HepG2 (cell line): ENCODE measurements at regions not wholly inside any gene's neighbourhood (a gene's known extent, or its start where the extent isn't known, plus 50 kb on each side); places are given as distances from the start of the nearest gene placed in this dataset.

Experiments used
- ATAC-seq: fragments of 200-7000 bp; cut with Tn5 transposase; 3 replicates; pipeline ENCODE4 v1.9.1; 2020; ENCODE audit warnings: mild to moderate bottlenecking, moderate library complexity
- BruUV-seq: library from RNA; stranded (reverse); fragments of 400-500 nt; replicated peaks from 2 replicates; lab custom pipeline; 2021; lab: Mats Ljungman, UMichigan
- CTCF ChIA-PET: fragments of 300-600 bp; formaldehyde crosslinking; extraction: SDS; loops from one replicate; lab custom pipeline; 2021; ENCODE audit warnings: low total read pairs, inconsistent platforms, low intra/inter-chr PET ratio; lab: Yijun Ruan, JAX
- POLR2A ChIA-PET: fragments of 350-600 bp; sonication (Branson Sonifier 250); formaldehyde crosslinking; loops from one replicate; lab custom pipeline; 2020; ENCODE audit warnings: antibody characterized with exemption, inconsistent platforms; lab: Yijun Ruan, JAX
- DNase-seq: peaks from one replicate; pipeline ENCODE4 v3.0.0-alpha.2; 2015; ENCODE audit warnings: low spot score
- FAIRE-seq: peaks from 3 replicates; lab custom pipeline; 2011; peaks lifted over from hg19 to GRCh38; lab: Jason Lieb, UNC
- H2AFZ ChIP-seq: one replicate; pipeline ENCODE4 v1.6.1; 2011; ENCODE audit warnings: low read length, inconsistent platforms
- H3K27ac ChIP-seq: fragments of 300-600 bp; 3 replicates; pipeline ENCODE4 v1.8.0; 2011; ENCODE audit warnings: mixed run types, mild to moderate bottlenecking, mixed read lengths, low read length, inconsistent platforms; ENCODE audit not compliant: insufficient read depth; ENCODE audit errors: extremely low read length
- H3K27me3 ChIP-seq, 2 experiments: fragments of 200-600 bp in 1 of 2; 2 replicates in 1 of 2; 3 replicates in 1 of 2; pipeline versions ENCODE4 v1.6.0 to v1.8.0; 2011; ENCODE audit warnings: low read length in 2 of 2, mild to moderate bottlenecking in 2 of 2, moderate library complexity in 2 of 2, inconsistent platforms in 1 of 2; ENCODE audit not compliant: insufficient read depth in 2 of 2, control insufficient read depth in 1 of 2
- H3K36me3 ChIP-seq, 2 experiments: fragments of 200-600 bp in 1 of 2; replicated peaks in 1 of 2; 2 replicates in 1 of 2; 3 replicates in 1 of 2; pipeline versions ENCODE4 v1.5.1 to v1.8.0; 2011; ENCODE audit warnings: low read length in 2 of 2, inconsistent platforms in 1 of 2; ENCODE audit not compliant: insufficient read depth in 2 of 2, control insufficient read depth in 1 of 2
- H3K4me1 ChIP-seq: 2 replicates; pipeline ENCODE4 v1.5.1; 2012; ENCODE audit warnings: low read length, inconsistent platforms; ENCODE audit not compliant: insufficient read depth
- H3K4me2 ChIP-seq: 2 replicates; pipeline ENCODE4 v1.6.0; 2011; ENCODE audit warnings: low read depth, low read length, inconsistent platforms
- H3K4me3 ChIP-seq, 3 experiments: fragments of 200-600 bp in 1 of 3; sonication (generic), shearing (Covaris generic) in 1 of 3; replicated peaks in 1 of 3; 2 replicates each; pipeline ENCODE4 v1.5.1; 2011 to 2016; ENCODE audit warnings: low read length in 3 of 3, inconsistent platforms in 2 of 3, low read depth in 2 of 3, mild to moderate bottlenecking in 2 of 3, control low read depth in 1 of 3, mixed read lengths in 1 of 3; ENCODE audit not compliant: insufficient read depth in 1 of 3
- H3K79me2 ChIP-seq: one replicate; pipeline ENCODE4 v1.6.1; 2011; ENCODE audit warnings: low read length, inconsistent platforms; ENCODE audit not compliant: insufficient read depth
- H3K9ac ChIP-seq: 2 replicates; pipeline ENCODE4 v1.6.0; 2011; ENCODE audit warnings: mild to moderate bottlenecking, low read depth, low read length, inconsistent platforms; ENCODE audit not compliant: insufficient read depth
- H3K9me3 ChIP-seq: 2 replicates; pipeline ENCODE4 v1.5.1; 2012; ENCODE audit warnings: mild to moderate bottlenecking, low read length
- H4K20me1 ChIP-seq: 2 replicates; pipeline ENCODE4 v1.6.0; 2011; ENCODE audit warnings: inconsistent platforms, mild to moderate bottlenecking, low read length, moderate library complexity; ENCODE audit not compliant: insufficient read depth
- KLF12 ChIP-seq: sonication (generic); formaldehyde crosslinking; IDR thresholded peaks from 2 replicates; pipeline ENCODE4 v1.4.0; 2020; ENCODE audit warnings: missing genetic modification reagents, borderline replicate concordance
- MIER2 ChIP-seq: IDR thresholded peaks from 2 replicates; pipeline ENCODE4 v1.6.1; 2016; ENCODE audit warnings: missing biosample characterization, missing genetic modification reagents
- PPARG ChIP-seq: conservative IDR thresholded peaks from 2 replicates; pipeline ENCODE4 v1.6.1; 2016; ENCODE audit warnings: missing biosample characterization, missing genetic modification reagents
- RBM39 ChIP-seq: fragments of 200-400 bp; formaldehyde crosslinking; IDR thresholded peaks from one replicate; pipeline ENCODE4 v1.6.1; 2018; ENCODE audit warnings: antibody characterized with exemption, mild to moderate bottlenecking, low read depth, low read length; ENCODE audit not compliant: poor library complexity, severe bottlenecking
- SKI ChIP-seq: fragments of 450-650 bp; IDR thresholded peaks from one replicate; pipeline ENCODE4 v1.6.1; 2018; ENCODE audit warnings: mild to moderate bottlenecking; ENCODE audit not compliant: partially characterized antibody
- WGBS: methylation state at CpG from one replicate; pipeline ENCODE4 v1.1.6; 2017; ENCODE audit warnings: low lambda C conversion rate; 5-methylcytosine and 5-hydroxymethylcytosine counted together
- in situ Hi-C: cut with HindIII; loops from 2 replicates; pipeline ENCODE4 v1.10.0; 2017; ENCODE audit warnings: low pct_unique_long_range_greater_than_20kb; ENCODE audit not compliant: extremely low pct_ligation_motif_present
- intact Hi-C: fragments of 100-400 bp; cut with micrococcal nuclease; formaldehyde crosslinking; loops from one replicate; pipeline ENCODE4 v1.10.0; 2022; ENCODE audit not compliant: unreplicated experiment
- TF ChIP-seq, protein P1 (sequence below): sonication (generic); formaldehyde crosslinking; IDR thresholded peaks from 2 replicates; pipeline ENCODE4 v1.8.1; 2023; ENCODE audit warnings: mild to moderate bottlenecking, missing genetic modification reagents
- TF ChIP-seq, protein P2 (sequence below): IDR thresholded peaks from 2 replicates; pipeline ENCODE4 v1.6.1; 2016; ENCODE audit warnings: low read depth, missing genetic modification reagents, missing compliant biosample characterization
- TF ChIP-seq, protein P3 (sequence below): sonication (generic); formaldehyde crosslinking; IDR thresholded peaks from 2 replicates; pipeline ENCODE4 v1.5.0; 2020; ENCODE audit warnings: mild to moderate bottlenecking, missing genetic modification reagents

DNA sequence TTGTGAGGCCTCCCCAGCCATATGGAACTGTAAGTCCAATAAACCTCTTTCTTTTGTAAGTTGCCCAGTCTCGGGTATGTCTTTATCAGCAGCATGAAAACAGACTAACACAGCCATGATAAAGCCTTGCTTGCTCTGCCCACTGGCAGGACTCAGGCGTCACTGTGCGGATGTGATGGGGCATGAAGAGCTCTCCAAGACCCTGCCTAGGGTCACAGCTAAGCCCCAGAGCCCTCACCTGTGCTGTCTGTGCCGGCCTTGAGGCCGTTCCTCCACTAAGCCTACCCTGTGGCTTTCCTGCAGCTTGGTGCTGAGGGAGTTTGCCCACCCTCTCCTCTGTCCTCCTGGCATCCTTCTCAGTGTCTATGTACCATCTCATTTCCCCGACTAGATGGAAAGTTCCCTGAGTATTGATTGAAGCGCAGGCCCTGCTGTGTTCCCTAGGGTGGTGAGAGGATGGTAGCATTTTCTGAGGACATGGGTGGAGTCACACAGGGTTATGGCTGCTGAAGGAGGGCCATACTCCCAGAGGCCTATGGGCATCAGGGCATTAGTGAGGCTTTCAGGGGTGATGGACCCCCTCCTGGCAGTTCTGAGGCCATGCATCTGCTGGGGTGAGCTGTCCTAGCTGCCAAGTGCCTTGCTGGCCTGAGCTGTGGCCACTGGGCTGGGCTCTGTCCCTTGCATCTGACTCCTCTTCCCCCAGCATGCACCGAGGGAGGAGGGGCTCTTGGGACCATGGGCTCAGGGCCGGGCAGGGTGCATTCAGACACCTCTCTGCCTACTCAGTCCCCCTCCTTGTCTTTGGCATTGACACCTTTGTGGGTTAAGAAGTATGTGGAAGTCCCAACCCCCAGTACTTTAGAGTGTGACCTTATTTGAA lies 75.3 kb downstream of the TEX29 start:
- Histone ChIP-seq H3K36me3 (no peaks in the 10 kb centered on the region), H3K9me3 (no peaks in the 10 kb centered on the region), H3K4me3 (no peak overlapping the region), H4K20me1 (no peaks in the 10 kb centered on the region), H3K9ac (no peak overlapping the region), H3K79me2 (no peaks in the 10 kb centered on the region), H2AFZ (no peak overlapping the region), H3K4me1 (no peaks in the 10 kb centered on the region), H3K4me2 (no peak overlapping the region), H3K27ac (no peak overlapping the region), H3K27me3 (peaks cover 10 to 78% of the 10 kb centered on the region in 2 experiments; a peak in 4 of 5 replicates)
- ATAC-seq (no peak), FAIRE-seq (no peak), DNase-seq (no peak)
- CTCF ChIA-PET = no interaction called here
- no TSS peak for BruUV-seq
- POLR2A ChIA-PET = no interaction called here
- in situ Hi-C loops (no loop called here), intact Hi-C loops (no loop called here)
- WGBS = 28% methylated on average over 4 of the region's 9 CpGs
- no peak for TF ChIP-seq MIER2
- no peak for TF ChIP-seq KLF12 (CRISPR knock-in tag)
- TF ChIP-seq RBM39 = no peak
- TF ChIP-seq, protein P1, sequence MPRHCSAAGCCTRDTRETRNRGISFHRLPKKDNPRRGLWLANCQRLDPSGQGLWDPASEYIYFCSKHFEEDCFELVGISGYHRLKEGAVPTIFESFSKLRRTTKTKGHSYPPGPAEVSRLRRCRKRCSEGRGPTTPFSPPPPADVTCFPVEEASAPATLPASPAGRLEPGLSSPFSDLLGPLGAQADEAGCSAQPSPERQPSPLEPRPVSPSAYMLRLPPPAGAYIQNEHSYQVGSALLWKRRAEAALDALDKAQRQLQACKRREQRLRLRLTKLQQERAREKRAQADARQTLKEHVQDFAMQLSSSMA (CRISPR knock-in tag) = no peak
- TF ChIP-seq PPARG = no peak
- no peak for TF ChIP-seq SKI
- TF ChIP-seq, protein P2, sequence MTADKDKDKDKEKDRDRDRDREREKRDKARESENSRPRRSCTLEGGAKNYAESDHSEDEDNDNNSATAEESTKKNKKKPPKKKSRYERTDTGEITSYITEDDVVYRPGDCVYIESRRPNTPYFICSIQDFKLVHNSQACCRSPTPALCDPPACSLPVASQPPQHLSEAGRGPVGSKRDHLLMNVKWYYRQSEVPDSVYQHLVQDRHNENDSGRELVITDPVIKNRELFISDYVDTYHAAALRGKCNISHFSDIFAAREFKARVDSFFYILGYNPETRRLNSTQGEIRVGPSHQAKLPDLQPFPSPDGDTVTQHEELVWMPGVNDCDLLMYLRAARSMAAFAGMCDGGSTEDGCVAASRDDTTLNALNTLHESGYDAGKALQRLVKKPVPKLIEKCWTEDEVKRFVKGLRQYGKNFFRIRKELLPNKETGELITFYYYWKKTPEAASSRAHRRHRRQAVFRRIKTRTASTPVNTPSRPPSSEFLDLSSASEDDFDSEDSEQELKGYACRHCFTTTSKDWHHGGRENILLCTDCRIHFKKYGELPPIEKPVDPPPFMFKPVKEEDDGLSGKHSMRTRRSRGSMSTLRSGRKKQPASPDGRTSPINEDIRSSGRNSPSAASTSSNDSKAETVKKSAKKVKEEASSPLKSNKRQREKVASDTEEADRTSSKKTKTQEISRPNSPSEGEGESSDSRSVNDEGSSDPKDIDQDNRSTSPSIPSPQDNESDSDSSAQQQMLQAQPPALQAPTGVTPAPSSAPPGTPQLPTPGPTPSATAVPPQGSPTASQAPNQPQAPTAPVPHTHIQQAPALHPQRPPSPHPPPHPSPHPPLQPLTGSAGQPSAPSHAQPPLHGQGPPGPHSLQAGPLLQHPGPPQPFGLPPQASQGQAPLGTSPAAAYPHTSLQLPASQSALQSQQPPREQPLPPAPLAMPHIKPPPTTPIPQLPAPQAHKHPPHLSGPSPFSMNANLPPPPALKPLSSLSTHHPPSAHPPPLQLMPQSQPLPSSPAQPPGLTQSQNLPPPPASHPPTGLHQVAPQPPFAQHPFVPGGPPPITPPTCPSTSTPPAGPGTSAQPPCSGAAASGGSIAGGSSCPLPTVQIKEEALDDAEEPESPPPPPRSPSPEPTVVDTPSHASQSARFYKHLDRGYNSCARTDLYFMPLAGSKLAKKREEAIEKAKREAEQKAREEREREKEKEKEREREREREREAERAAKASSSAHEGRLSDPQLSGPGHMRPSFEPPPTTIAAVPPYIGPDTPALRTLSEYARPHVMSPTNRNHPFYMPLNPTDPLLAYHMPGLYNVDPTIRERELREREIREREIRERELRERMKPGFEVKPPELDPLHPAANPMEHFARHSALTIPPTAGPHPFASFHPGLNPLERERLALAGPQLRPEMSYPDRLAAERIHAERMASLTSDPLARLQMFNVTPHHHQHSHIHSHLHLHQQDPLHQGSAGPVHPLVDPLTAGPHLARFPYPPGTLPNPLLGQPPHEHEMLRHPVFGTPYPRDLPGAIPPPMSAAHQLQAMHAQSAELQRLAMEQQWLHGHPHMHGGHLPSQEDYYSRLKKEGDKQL (CRISPR knock-in tag) = no peak
- TF ChIP-seq, protein P3, sequence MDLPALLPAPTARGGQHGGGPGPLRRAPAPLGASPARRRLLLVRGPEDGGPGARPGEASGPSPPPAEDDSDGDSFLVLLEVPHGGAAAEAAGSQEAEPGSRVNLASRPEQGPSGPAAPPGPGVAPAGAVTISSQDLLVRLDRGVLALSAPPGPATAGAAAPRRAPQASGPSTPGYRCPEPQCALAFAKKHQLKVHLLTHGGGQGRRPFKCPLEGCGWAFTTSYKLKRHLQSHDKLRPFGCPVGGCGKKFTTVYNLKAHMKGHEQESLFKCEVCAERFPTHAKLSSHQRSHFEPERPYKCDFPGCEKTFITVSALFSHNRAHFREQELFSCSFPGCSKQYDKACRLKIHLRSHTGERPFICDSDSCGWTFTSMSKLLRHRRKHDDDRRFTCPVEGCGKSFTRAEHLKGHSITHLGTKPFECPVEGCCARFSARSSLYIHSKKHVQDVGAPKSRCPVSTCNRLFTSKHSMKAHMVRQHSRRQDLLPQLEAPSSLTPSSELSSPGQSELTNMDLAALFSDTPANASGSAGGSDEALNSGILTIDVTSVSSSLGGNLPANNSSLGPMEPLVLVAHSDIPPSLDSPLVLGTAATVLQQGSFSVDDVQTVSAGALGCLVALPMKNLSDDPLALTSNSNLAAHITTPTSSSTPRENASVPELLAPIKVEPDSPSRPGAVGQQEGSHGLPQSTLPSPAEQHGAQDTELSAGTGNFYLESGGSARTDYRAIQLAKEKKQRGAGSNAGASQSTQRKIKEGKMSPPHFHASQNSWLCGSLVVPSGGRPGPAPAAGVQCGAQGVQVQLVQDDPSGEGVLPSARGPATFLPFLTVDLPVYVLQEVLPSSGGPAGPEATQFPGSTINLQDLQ = no peak
